ENCODE measurements at regions not wholly inside any gene's neighbourhood (a gene's known extent, or its start where the extent isn't known, plus 50 kb on each side); places are given as distances from the start of the nearest gene placed in this dataset.
A peak's percentile ranks its signal among the peaks of the same experiment; 100 is the strongest.

DNA sequence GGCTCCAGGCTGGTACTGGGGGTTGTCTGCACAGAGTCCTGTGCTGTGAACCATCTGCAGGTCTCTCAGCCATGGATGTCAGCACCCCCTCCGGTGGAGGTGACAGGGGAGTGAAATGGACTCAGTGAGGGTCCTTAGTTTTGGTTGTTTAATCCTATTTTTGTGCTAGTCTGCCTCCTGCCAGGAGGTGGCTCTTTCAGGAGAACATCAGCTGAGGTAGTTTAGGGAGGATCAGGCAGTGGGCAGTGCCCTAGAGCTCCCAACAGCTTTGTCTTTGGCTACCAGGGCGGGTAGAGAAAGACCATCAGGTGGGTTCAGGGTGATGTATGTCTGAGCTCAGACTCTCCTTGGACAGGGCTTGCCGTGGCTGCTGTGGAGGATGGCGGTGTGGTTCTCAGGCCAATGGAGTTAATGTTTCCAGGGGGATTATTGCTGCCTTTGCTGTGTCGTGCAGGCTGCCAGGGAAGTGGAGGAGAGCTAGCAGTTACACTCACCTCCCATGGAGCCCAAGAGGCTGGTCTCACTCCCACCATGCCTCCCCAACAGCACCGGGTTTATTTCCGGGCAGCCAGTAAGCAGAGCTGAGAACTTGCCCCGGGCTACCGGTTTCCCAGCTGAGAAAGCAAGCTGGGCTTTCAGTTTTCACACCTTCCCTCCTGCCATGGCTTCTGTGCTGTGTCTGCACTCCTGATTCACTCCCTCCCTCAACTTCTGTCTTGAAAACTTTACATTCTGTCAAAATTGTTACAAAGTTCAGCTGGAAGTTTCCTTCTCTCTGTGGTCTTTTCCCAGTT, 563.4 kb downstream of the XIRP2 start:
- no peak for DNase-seq (ENCODE audit: extremely low spot score)
- Histone ChIP-seq H3K4me3 (ENCODE audit: low read depth, low read length) (no peak overlapping the region), H3K4me1 (ENCODE audit: insufficient read depth) (no peaks in the 10 kb centered on the region), H3K27ac (ENCODE audit: low read depth) (no peak overlapping the region), H3K36me3 (ENCODE audit: insufficient read depth) (no peaks in the 10 kb centered on the region)
- WGBS = 73% methylated on average over 9 of the region's 9 CpGs

DNA sequence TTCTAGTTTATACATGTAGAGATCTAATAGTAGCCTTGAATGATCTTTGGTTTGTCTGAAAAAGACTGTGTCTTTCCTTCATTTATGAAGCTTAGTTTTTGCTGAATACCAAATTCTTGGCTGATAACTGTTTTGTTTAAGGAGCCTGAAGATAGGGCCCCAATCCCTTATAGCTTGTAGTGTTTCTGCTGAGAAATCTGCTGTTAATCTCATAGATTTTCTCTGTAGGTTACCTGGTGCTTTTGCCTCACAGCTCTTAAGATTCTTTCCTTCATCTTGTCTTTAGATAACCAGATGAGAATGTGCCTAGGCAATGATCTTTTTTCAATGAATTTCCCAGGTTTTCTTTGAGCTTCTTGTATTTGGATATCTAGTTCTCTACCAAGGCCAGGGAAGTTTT, 562.1 kb downstream of the XIRP2 start:
- no peak overlapping the region for H3K4me3 ChIP-seq (ENCODE audit: low read depth, low read length)
- H3K4me1 ChIP-seq (ENCODE audit: insufficient read depth) = no peaks in the 10 kb centered on the region
- DNase-seq (ENCODE audit: extremely low spot score) = no peak

DNA sequence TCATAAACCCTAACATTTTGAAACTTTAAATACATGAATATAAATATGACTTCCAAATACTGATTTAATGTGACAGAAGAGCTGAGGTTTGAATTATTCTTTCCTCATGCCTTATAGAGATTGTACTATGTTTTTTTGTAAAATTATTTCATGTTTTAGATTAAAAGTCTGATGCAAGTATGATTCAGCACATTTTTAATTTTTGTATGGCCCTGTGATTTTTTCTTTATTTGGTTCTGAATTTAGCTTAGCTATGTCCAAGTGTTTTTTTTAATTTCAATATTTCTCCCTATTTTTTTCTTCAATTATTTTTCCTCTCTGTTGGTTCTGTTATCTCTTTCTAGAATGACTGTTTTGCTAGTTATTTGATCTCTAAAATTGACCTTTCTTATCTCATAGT, 552.1 kb downstream of the XIRP2 start:
- H3K4me3 ChIP-seq (ENCODE audit: low read depth, low read length) = no peak overlapping the region
- DNase-seq (ENCODE audit: extremely low spot score) = no peak
- H3K36me3 ChIP-seq (ENCODE audit: insufficient read depth) = no peaks in the 10 kb centered on the region
- no peaks in the 10 kb centered on the region for H3K4me1 ChIP-seq (ENCODE audit: insufficient read depth)
- no peak overlapping the region for H3K27ac ChIP-seq (ENCODE audit: low read depth)

More for the DNA sequence above, 562.1 kb downstream of the XIRP2 start:
- H3K36me3 ChIP-seq (ENCODE audit: insufficient read depth) = no peaks in the 10 kb centered on the region
- no peak overlapping the region for H3K27ac ChIP-seq (ENCODE audit: low read depth)

GRCh38 chr2:167438206-167438605, 549.9 kb downstream of the XIRP2 start:
- Histone ChIP-seq H3K27ac (ENCODE audit: low read depth) (no peak overlapping the region), H3K36me3 (ENCODE audit: insufficient read depth) (no peaks in the 10 kb centered on the region), H3K4me3 (ENCODE audit: low read depth, low read length) (no peak overlapping the region), H3K4me1 (ENCODE audit: insufficient read depth) (no peaks in the 10 kb centered on the region)
- DNase-seq (ENCODE audit: extremely low spot score) = no peak
- 74% methylated on average over 2 of the region's 2 CpGs for WGBS

GRCh38 chr2:167431949-167432348, 543.7 kb downstream of the XIRP2 start:
- 83% methylated on average over 2 of the region's 2 CpGs for WGBS
- no peak for DNase-seq (ENCODE audit: extremely low spot score)
- no peaks in the 10 kb centered on the region for H3K4me1 ChIP-seq (ENCODE audit: insufficient read depth)
- H3K27ac ChIP-seq (ENCODE audit: low read depth) = no peak overlapping the region
- H3K4me3 ChIP-seq (ENCODE audit: low read depth, low read length) = no peak overlapping the region
- no peaks in the 10 kb centered on the region for H3K36me3 ChIP-seq (ENCODE audit: insufficient read depth)

DNA sequence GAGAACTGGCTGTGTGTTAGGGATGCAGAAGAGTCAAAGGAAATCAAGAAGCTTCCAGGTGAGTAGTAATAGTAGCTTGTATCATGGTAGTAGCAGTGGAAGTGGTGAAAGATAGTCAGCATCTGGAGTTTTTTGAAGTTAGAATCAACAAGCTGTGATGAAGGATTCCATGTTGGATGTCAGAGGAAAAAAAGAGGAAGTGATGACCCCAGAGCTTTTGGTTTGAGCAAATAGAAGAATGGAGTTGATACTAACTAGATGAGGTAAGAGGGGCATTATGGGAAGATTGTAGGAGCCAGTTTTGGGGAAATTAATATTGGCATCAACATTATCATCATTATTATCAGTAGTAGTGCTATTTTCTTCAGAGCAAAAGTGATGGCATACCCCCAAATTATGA, 542.2 kb downstream of the XIRP2 start:
- H3K36me3 ChIP-seq (ENCODE audit: insufficient read depth) = no peaks in the 10 kb centered on the region
- no peak for DNase-seq (ENCODE audit: extremely low spot score)
- H3K4me1 ChIP-seq (ENCODE audit: insufficient read depth) = no peaks in the 10 kb centered on the region
- H3K4me3 ChIP-seq (ENCODE audit: low read depth, low read length) = no peak overlapping the region
- no peak overlapping the region for H3K27ac ChIP-seq (ENCODE audit: low read depth)

DNA sequence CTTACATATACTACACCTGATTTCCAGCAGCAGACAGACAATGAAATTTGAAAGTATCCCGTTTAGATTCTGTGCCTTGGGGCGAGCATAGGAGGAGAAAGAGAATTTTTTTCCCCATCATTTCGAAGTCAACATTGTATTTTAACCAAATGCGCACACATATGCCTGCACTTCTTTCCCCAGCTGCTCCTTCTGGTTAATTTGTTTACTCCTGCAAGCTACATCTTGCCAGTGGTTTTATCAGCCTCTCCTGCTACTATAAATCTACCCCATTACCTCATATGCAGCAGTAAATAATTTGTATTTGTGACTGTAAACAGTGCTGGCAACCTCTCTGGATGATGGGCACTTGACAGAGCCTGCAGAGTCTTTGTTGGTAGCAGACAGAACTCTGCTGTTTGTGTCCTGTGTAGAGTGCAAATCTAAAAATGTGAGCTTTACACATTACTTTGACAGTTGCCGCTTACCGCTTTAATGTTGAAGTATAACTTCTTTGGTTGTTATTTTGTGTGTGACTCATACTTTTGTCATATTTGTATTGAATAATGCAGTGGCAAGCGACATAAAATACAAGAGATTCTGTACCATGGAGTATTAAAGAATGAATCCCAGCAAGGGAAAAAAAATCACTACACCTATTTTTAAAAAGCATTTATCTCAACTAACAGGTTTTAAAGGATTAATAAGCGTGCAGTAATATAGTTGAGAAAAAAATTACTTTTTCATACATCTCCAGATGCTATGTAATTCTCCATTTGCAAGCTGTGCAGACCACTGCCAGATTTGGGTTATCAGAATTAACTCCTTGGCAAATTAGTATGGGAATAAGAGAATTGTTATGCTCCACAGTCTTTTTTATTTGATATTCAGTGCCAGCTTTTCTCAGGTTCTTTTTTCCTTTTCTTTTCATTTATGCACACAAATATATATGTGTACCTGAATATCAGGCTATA, 536.8 kb downstream of the XIRP2 start:
- no peak for DNase-seq (ENCODE audit: extremely low spot score)
- no peak overlapping the region for H3K27ac ChIP-seq (ENCODE audit: low read depth)
- no peaks in the 10 kb centered on the region for H3K36me3 ChIP-seq (ENCODE audit: insufficient read depth)
- no peak overlapping the region for H3K4me3 ChIP-seq (ENCODE audit: low read depth, low read length)
- H3K4me1 ChIP-seq (ENCODE audit: insufficient read depth) = no peaks in the 10 kb centered on the region
- 71% methylated on average over 8 of the region's 8 CpGs for WGBS

DNA sequence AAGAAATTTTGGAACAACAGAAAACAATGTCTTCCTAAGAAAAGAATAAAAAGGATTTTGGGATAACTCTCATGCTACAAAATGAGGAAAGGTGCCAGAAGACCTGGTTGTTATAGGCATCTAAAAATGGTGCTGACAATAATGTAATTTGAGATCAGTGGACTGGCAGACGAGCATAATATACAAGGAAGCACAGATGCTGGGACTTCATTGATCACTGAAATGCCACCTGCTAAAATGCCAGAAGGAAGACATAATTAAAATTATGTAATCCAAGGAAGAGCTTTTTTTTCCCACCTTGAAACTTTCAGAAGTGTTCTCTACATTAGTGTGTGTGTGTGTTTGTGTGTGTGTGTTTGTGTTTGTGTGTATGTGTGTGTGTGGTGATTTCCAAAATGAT, 535.9 kb downstream of the XIRP2 start:
- H3K4me3 ChIP-seq (ENCODE audit: low read depth, low read length) = no peak overlapping the region
- H3K27ac ChIP-seq (ENCODE audit: low read depth) = no peak overlapping the region
- DNase-seq (ENCODE audit: extremely low spot score) = no peak
- 45% methylated on average over 1 of the region's 1 CpG for WGBS
- no peaks in the 10 kb centered on the region for H3K36me3 ChIP-seq (ENCODE audit: insufficient read depth)
- H3K4me1 ChIP-seq (ENCODE audit: insufficient read depth) = no peaks in the 10 kb centered on the region

- no peak overlapping the region for H3K27ac ChIP-seq (ENCODE audit: low read depth)
- H3K36me3 ChIP-seq (ENCODE audit: insufficient read depth) = no peaks in the 10 kb centered on the region
- no peak overlapping the region for H3K4me3 ChIP-seq (ENCODE audit: low read depth, low read length)
- H3K4me1 ChIP-seq (ENCODE audit: insufficient read depth) = no peaks in the 10 kb centered on the region
- no peak for DNase-seq (ENCODE audit: extremely low spot score)
- 60% methylated on average over 4 of the region's 4 CpGs for WGBS
Measured at GRCh38 chr2:167423731-167424130, 535.5 kb downstream of the XIRP2 start.

DNA sequence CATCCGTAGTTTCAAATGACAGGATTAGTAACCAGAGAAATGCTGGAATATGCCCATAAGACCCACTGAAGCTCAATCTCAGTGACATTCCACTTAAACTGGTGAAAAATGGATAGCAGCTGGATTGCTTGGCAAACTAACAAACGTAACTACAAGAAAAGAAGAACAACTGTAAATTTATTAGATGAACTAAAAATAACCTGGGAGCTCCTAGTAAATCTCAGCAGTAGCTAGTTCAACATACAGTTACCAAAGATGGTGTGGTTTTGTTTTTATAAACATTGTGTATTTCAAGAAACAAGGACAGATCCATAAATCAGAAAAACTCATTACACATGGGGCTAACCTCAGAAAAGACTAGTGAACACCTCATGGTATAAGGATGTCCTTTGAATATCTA, 531.9 kb downstream of the XIRP2 start:
- Histone ChIP-seq H3K4me1 (ENCODE audit: insufficient read depth) (no peaks in the 10 kb centered on the region), H3K4me3 (ENCODE audit: low read depth, low read length) (no peak overlapping the region), H3K36me3 (ENCODE audit: insufficient read depth) (no peaks in the 10 kb centered on the region), H3K27ac (ENCODE audit: low read depth) (no peak overlapping the region)
- WGBS = 19% methylated on average over 2 of the region's 2 CpGs
- DNase-seq (ENCODE audit: extremely low spot score) = peak; percentile 14

DNA sequence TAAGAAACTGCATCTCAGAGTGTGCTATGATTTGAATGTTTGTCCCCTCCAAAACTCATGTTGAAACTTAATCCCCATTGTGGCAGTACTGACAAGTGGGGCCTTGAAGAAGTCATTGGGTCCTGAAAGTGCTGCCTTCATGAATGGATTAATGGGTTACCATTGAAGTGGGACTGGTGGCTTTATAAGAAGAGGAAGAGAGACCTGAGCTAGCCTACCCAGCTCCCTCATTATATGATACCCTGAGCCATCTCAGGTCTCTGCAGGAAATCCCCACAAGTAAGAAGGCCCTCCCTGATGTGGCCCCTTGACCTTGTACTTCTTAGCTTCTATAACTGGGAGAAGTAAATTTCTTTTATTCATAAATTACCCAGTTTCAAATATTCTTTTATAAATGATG, 526.8 kb downstream of the XIRP2 start:
- Histone ChIP-seq H3K27ac (ENCODE audit: low read depth) (no peak overlapping the region), H3K36me3 (ENCODE audit: insufficient read depth) (no peaks in the 10 kb centered on the region), H3K4me3 (ENCODE audit: low read depth, low read length) (no peak overlapping the region), H3K4me1 (ENCODE audit: insufficient read depth) (no peaks in the 10 kb centered on the region)
- no peak for DNase-seq (ENCODE audit: extremely low spot score)

DNA sequence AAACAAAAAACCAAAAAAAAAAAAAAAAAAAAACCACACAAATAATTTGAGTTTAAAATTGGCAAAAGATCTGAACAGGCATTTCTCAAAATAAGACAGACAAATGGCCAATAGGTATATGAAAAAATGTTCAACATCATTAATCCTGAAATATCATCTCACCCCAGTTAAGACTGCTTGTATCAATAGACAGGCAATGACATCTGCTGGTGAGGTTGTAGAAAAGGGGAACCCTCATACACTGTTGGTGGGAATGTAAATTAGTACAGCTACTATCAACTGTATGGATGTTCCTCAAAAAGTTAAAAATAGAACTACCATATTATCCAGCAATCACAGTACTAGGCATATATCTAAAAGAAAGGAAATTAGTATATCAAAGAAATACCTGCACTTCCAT, 523.1 kb downstream of the XIRP2 start:
- Histone ChIP-seq H3K4me3 (ENCODE audit: low read depth, low read length) (no peak overlapping the region), H3K4me1 (ENCODE audit: insufficient read depth) (no peaks in the 10 kb centered on the region), H3K36me3 (ENCODE audit: insufficient read depth) (no peaks in the 10 kb centered on the region), H3K27ac (ENCODE audit: low read depth) (no peak overlapping the region)
- no peak for DNase-seq (ENCODE audit: extremely low spot score)

DNA sequence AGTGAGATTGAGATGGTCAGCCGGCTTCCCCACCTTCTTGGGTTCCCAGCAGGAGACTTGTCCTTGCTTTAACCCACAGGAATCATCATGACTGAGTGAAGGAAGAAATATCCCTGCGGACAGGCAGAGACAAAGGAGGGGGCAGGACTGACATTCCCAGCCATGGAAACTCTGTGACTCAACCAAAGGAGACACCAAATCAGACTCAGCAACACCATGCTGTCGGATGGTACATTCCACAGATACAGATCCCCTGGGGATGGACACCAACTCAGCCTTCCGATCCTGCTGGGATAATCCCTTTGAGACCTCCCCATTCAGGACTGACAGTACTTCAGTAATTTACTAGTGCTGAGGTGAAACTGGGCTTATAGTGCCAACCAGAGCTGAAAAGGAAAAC, 518.3 kb downstream of the XIRP2 start:
- 40% methylated on average over 4 of the region's 4 CpGs for WGBS
- no peaks in the 10 kb centered on the region for H3K4me1 ChIP-seq (ENCODE audit: insufficient read depth)
- no peak for DNase-seq (ENCODE audit: extremely low spot score)
- no peak overlapping the region for H3K4me3 ChIP-seq (ENCODE audit: low read depth, low read length)
- H3K36me3 ChIP-seq (ENCODE audit: insufficient read depth) = no peaks in the 10 kb centered on the region
- no peak overlapping the region for H3K27ac ChIP-seq (ENCODE audit: low read depth)

DNA sequence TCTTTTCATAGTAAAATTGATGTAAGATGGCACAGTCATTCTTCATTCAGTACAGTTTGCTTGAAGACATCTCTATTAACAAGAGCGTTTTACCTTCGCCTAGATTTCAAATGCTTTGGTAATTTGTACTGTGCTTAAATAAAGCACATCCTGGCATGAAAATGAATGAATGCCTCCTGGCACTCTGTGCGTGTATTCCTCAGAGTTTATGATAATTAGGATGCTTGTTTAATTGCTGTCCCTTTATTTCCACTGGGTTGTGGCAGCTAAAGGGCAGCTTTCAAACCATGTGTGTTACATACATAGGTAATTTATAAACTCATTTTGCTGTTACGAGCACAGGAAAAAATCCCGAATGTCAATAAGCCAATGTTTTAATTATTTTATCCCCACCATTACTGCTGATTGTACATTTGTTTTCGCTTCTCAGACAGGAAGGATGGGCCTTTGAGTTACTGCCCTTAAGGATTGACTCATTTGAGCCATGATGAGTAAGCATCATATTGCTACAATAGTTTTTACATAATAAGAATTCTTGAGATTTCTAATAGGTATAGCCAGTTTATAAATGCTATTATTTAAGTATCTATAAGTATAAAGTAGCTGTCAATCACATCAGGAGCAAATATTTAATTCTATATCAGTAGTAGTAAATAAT, 516.5 kb downstream of the XIRP2 start:
- Histone ChIP-seq H3K4me3 (ENCODE audit: low read depth, low read length) (no peak overlapping the region), H3K27ac (ENCODE audit: low read depth) (no peak overlapping the region), H3K4me1 (ENCODE audit: insufficient read depth) (no peaks in the 10 kb centered on the region), H3K36me3 (ENCODE audit: insufficient read depth) (no peaks in the 10 kb centered on the region)
- 92% methylated on average over 6 of the region's 6 CpGs for whole genome bisulfite sequencing
- no peak for DNase-seq (ENCODE audit: extremely low spot score)
